DMS 273 (cell line): ENCODE measurements at regions not wholly inside any gene's neighbourhood (a gene's known extent, or its start where the extent isn't known, plus 50 kb on each side); places are given as distances from the start of the nearest gene placed in this dataset.
A peak's percentile ranks its signal among the peaks of the same experiment; 100 is the strongest.

Experiments used
- DNase-seq: peaks from one replicate; lab custom pipeline; 2025; ENCODE audit not compliant: unreplicated experiment; lab: John Stamatoyannopoulos, UW

DNA sequence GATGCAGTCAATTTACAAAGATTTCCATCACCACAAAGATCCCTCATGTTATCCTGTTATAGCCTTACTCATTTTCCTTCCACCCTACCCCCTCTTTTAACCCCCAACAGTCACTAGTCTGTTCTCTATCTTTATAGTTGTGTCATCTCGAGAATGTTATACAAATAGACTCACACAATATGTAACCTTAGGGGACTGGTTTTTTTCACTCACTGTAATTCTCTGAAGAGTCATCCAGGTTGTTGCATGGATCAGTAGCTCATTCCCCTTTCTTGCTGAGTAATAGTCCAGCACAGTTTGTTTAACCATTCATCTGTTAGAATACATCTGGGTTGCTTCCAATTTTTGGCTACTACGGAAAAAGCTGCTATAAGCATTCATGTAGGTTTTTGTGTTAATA is 121.1 kb upstream of the PDE1C start:
- DNase-seq: no peak

DNA sequence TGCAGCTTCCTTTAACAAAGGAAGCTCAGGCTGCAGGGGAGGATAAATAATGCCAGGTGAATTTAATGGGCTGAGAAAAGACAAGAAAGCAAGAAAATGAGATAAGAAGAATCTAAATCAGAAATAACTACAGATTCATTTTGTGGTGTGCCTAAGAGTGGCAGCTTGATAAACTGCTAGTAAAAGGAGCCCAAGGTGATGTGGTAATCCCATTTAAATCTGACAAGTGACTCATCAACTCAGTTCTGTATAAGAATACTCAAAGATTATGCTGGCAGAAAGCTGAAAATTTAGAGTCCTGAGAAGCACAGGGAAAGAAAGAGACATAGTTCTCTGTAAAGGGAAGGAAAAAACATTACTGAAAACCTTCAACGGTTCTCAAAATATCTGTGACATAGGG is 109.4 kb upstream of the PDE1C start:
- DNase-seq: no peak

DNA sequence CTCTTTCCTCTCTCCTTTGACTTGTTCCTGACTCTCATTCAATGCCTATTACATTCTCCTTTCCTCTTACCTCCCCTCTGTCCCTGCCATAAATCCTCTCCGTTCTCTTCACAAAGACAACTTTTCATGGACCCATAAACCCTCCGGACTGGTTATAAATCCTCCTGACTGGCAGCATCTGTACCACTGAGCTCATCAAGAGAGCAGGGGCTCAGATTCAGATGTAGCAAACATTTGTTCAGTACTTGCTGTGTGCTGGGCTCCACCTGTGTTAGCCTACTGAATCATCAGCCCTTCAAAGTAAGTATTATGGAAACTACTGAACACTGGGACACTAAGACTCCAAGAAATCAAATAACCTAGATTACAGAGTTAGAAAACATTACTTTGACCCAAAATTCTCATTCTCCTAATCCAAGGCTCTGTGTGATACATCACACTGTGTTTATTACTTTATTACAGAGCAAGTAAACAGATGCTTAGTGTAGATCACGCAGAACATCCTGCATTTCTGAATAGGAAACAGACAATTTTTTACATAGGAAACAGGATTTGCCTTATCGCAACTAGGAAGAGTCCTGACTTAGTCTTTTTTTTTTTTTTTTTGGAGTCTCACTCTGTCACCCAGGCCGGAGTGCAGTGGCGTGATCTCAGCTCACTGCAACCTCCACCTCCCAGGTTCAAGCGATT is 108.6 kb upstream of the PDE1C start:
- DNase-seq: no peak

DNA sequence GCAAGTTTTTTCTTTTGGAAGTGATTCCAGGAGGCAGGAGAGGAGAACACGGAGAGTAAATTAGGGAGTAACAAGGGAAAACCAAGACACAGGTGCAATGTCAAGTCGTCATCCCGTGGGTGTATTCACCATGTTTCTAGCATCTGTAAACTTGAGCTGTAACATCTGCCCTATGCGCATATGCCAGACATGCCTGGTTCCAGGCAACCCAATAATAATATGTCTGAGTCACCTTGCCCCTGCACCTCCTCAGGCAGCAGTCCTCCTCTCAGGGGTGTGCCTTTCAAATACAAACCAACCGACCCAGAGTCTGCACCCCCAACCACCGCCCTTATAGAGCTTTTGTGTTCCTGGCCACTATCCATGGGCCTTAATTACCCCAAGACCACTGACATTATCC is 107.0 kb upstream of the PDE1C start:
- peak; percentile 73 for DNase-seq

DNA sequence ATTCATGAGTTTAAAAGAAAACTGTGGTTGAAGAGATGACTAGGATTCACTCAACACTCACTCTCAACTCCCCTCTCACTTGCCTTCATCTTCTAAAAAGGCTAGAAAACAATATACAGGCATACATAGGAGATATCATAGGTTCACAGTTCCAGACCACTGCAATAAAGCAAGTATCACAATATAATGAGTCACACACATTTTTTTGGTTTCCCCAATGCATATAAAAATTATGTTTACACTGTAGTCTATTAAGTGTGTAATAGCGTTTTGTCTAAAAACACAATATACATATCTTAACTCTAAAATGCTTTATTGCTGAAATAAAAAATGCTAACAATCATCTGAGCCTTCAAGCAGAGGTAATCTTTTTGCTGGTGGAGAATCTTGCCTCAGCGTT is 104.9 kb upstream of the PDE1C start:
- DNase-seq: no peak

DNA sequence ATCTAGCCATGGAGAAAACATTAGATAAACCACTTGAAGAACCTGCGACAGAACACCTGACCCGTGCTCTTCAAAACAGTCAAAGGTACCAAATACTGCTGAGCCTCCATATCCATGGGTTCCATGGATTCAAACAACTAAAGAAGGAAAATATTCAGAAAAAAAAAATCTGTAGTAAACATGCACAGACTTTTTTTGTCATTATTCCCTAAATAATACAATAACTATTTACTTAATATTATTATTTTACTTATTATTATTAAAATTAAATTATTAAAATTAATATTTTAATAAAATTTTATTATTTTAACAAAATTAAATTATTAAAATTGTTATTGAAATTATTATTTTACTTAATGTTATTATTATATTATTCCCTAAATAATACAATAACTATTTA is 101.0 kb upstream of the PDE1C start:
- DNase-seq: no peak

DNA sequence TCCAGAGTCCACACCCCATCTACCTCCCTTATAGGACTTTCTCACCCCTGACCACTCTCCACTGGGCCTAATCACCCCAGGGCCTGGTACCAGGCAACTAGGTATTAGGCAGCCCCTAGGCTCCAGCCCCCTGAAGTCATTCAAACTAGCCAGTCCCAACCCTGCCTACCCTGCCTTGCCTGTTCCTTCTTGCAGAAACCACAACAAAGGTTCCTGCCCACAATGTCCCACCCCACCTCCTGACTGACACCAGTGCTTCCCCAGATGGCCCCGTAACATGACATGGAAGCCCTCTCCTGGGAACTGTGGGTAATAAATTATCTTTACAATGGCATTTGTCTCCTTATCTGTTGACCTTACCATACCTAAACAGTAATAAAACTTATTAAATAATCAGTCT is 100.6 kb upstream of the PDE1C start:
- no peak for DNase-seq

DNA sequence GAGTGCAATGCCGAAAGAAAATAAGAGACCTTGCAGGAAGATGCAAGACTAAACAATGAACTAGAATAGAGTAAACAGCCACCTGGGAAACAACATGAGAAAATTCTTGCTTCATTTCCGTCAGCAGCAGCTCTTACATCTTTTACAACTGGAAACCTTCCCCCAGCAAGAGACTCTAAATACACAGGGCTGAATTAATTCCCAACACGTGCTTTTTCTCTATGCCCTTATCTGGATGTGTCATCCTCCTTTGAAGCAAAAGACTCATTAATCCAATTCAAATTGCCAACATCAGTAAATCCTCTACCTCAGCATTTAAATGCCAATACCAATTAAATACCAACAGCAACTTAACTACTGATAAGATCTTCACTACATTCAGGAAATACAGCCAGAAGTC is 99.0 kb upstream of the PDE1C start:
- no peak for DNase-seq

DNA sequence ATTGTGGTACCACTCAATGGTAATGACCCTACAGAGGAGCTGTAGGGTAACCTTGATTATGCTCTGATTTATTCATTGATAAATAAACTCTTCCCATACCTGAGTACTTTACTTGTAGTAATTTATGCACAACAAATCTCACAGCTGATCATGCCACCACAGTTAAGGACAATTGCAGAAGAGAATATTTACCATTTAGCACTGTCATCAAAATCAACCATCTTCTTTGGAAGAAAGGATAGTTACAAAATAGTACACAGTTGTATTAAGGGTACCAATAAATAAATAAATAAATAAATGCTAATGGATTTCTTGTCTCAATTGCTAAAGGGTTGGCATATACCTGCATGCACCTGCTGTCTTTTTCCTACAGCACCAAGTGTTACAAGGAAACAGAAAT is 97.6 kb upstream of the PDE1C start:
- no peak for DNase-seq

DNA sequence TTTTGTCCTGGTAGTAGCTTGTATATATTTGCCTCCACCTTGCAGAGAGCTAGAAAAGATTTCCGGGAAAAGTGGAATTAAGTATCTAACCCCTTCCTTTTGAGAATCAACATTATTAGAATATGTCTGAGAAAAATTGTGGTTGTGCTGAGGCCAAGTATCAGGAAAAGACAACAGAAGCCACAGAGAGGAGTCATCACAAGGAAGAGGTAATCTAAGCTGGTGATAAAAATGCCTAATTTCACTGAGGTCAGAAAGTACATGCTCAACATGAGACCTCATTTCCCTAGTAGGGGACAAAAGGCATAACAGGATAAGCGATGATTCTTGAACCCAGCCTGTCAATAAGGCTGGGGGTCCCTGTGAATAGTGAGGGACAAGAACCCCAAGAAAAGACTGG is 97.0 kb upstream of the PDE1C start:
- DNase-seq: no peak

DNA sequence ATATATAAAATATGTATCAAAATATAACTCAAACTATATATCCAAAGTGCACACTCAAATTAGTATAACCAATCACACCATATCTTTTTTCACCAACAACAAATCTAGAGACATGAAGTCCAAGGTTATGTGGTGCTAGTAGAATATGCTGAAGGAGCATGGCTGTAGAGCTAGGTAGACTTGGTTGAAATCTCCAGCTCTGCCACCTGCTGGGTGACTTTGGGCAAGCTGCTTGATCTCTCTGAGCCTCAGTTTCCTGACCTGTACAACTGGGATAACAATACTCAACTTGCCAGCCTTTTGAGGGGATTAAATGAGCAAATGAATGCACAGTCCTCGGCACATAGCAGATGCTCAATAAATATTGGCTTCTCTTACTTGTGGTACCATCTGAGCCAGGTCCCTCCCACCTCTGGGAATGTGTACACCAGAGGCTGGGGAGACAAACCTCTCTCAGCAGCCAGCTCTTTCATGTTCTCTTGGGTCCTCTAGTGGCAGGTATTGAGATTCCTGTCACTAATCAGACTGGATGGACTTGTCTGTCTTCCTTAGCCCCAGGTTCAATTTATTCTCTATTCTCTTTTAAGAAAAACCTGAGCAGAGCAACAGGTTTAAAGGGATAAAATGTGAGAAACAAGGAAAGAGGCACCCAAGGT is 94.3 kb upstream of the PDE1C start:
- peak; percentile 93 for DNase-seq

DNA sequence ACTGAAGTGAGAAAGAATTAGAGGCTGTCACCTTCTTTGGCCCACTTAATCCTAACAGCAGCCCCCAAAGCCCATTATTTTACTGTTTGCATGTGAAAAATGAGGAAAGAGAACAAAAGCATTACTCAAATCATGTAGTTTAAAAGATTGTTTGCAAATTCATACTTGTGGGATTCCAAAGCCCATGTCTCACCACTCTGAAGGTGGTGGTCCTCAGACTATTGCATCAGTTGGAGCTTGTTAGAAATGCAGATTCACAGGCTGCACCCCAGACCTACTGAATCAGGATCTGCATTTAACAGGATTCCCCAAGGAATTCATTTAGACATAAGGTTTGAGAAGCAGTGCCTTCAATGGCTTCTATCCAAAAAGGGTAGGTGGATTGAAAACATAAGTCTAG is 93.7 kb upstream of the PDE1C start:
- DNase-seq: peak; percentile 61

DNA sequence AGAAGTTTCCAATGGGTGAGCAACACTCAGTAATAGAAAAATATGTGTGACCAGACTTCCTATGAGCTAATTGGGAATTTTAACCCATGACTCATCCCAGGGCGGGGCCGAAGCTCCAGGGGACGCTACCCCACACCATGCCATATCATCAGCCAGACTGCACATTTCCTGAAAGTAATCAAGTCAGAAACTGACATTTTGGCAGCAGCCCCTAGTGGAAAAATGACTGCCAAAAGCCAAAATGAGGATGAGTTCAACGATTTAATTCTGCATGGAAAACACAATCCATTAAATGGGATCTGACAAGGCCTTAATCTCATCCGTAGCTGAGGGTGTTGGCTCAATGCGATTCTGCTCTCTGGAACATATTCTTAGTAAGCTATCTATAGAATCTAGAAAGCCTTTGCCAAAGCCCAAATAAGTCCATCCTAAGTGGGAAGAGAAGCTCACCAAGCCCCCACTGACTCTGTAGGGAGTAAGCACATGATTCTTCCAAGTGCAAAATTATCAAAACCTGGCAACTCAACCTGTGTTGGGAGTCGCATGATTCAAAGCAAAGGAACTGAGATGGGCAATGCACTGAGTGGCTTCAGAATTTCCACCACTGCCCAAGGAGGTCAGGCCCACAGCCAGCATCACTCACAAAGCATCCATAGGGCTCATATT is 93.1 kb upstream of the PDE1C start:
- peak; percentile 93 for DNase-seq

DNA sequence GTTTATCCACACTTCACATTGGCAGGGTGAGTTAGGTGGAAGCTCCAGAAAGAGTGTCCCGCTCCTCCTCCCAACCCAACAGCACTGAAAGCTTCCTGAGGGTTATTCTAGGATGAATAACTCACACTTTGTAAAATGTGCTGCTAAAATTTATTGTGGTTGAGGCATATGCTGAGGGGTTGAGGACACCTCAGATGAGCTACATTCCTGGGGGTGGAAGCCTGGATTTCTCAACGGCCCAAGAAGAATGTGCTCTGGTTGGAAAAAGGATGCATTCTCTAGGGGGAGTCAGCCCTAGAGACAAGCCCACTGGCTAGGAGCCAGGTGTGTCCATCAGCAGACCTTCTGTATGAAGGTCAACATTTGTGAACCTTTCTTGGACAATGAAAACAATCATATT is 91.5 kb upstream of the PDE1C start:
- DNase-seq: no peak

DNA sequence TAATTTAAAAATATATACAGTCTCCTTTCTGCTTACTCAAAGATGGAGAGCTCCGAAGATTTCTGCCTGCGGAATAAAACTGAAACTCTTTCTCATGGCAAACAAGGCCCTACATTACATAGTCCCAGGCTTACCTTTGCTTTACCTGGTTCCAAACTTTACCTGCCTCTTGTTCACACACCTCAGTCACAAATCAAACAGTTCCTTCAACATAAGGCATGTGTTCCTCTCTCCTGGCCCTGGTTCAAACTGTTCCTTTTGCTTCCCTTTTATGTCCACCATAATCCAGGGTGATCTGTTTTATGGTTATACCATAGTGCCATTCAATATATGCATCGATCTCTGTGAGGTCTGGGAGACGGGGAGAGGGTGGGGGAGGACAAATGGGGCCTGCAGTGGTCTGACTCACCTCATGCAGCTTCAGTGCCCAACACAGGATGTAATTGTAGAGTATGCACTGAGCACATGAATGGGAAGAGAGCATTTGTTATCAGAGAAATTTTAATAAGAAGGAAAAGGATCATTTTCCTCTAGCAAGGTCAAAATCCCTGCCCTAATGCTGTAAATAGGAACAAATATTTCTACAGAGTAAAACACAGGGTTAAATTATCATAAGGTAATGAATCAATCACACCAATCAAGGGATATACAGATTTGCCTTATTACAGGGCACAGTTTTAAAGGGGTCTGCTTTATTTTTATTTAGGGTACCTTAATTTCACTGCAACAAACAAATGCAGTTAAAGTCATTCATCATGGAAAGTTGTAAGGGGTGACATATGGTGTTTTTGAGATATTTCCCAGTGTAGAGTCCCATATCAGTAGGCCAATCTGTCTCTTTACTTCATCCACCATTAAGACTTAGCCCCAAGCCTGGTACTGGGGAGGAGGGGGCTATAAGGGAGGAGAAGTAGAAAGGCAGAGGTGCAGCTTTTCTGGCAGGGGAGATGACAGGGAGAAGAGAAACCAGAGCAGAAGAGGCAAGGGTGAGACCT is 88.8 kb upstream of the PDE1C start:
- peak; percentile 93 for DNase-seq

DNA sequence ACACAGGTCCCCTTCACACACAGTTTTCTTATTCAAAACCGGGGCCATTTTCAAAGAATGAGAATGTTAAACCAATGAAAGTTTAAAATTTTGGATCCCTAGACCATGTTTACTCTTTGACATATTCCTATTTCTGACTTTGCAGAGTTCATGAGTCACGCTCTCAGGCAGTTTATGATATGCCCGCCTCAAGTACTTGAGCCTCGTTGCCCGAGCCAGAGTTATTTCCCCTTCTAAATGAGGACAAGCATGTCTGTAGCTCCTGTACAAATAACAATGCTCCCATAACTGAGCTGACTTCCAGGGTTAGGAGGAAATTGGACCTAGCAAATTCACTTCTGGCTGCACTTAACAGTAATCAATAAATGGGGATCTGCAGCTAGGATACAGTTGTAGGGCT is 87.9 kb upstream of the PDE1C start:
- peak; percentile 58 for DNase-seq

DNA sequence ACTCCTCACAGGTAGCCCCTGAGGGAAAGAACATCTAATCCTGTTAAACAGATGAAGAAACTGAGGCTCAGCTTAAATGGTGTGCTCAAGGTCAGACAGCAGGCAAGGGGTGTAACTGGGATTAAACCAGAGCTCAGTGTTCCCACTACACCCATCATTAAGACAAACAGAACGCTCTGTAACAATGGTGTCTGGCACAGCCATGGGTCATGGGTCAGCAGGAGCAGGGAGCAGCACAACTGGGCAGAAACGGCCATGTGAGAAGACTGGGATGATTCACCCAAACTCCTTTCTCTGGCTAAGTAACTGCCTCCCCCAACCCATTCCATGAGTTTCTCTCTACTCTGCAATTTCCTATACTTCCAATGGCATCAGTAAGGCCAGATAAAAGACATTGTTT is 85.5 kb upstream of the PDE1C start:
- no peak for DNase-seq

DNA sequence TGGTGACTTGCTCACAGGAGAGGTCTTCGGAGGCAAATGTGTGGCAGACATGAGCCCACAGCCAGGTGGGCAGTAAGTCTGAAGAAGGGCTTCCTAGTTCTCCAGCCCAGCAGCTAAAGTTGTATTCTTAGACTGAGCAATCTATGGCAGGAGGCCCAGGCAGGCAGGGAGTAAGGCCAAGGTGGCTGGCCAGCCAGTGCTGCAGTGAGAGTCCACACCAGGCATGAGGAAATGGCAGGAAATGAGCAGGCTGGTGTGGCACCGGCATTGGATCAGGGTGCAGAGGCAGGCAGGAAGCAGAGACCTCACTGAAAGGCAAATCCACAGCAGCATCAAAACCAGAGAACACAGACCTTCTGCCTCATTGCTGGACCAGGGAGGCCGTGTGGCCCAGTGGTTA is 84.6 kb upstream of the PDE1C start:
- DNase-seq: peak; percentile 21

DNA sequence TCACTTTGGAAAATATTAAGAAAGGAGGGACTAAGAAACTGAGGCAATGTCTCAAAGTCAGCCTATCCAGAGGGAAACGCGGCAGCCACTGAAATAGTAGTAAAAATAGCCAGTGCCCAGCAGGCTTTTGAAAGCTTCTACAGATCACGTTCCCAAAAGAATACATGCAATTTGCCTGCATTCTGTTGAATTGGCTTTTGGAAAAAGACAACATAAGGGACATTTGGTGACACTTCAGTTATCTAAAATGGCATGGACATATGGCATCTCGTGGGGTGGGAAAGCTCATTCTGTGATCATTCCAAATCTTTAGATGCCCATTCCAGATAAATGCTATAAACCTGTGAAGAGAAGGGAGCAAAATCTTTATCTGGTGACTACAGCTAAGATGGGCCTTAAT is 82.8 kb upstream of the PDE1C start:
- DNase-seq: peak; percentile 55

DNA sequence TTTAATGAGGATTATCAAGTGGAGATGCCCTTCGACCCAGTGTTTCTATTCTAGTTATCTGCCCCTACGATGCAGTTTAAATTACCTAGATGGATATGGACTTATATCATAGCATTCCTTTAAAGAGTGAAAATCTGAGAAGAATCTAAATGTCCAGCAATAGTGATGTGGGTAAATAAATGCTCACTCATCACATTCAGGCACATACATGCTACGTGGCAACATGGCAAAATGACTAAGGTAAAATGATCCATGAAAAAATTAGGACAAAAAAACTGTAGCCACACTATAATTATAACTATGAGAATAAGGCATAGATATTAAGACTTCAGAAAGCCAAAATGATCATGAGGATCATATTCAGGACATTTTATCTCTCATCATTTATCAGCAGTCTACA is 82.4 kb upstream of the PDE1C start:
- DNase-seq: no peak

DNA sequence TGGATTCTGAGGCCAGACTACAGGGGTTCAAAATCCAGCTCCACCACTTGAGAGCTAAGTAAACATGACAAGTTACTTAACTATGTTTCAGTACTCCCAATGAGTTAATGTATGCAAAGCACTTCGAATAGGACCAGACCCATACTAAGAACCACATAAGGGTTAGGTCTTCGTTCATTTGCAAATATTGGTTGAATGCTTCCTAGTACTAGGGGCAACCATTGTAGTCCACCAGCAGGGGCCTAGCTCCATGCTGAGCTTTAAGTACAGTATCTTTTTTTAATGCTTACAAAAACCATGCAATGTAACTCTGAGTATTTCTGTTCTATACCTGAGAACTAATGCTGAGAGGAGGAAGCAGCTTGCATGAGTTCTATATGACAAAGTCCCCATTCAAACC is 80.4 kb upstream of the PDE1C start:
- DNase-seq: no peak
